Bone marrow (tissue), 2 donors: ENCODE measurements at regions not wholly inside any gene's neighbourhood (a gene's known extent, or its start where the extent isn't known, plus 50 kb on each side); places are given as distances from the start of the nearest gene placed in this dataset.

Experiments used
- DNase-seq, 2 donors: peaks; one replicate each; lab custom pipeline; 2025; lab: John Stamatoyannopoulos, UW

DNA sequence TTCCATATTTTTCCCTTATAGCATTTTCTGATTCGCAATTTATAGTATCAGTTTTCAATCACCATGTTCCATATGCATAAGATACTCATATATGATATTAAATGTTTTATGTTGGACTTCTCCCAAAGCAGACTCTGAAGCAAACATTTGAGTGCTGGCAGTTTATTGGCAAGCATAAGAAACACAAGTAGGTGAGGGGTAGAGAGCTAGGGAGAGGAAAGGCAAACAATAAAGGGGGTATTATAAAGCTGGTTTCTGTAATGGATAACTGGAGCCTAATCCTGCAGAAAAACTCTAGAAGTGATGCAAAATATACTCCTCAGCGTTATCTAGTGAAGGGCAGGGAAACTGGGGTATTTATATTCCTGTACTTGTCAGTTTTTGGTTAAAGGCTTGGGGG, 491.5 kb upstream of the TGFBR2 start:
- no peak for DNase-seq

GRCh38 chr3:30122359-30122758, 484.0 kb upstream of the TGFBR2 start:
- peak in 1 of 2 donors; percentile 47 for DNase-seq

DNA sequence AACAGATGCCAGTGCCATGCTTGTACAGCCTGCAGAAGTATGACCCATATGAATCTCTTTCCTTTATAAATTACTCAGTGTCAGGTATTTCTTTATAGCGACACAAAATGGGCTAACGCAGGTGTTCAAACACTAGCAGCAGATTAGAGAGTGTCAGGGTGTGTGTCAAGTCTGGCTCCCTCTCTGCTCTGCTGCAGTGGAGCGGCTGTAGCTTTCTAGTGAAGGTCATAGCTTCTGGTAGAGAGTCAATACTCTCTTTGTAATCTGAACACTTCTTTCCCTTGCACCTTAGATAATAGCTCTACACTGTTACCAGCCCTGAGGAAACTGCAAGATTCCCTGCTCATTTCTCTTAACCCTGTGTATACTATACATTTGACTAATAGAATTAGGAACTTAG, 483.2 kb upstream of the TGFBR2 start:
- no peak for DNase-seq

- DNase-seq: no peak
Measured at GRCh38 chr3:30123755-30124154, 482.6 kb upstream of the TGFBR2 start.

DNA sequence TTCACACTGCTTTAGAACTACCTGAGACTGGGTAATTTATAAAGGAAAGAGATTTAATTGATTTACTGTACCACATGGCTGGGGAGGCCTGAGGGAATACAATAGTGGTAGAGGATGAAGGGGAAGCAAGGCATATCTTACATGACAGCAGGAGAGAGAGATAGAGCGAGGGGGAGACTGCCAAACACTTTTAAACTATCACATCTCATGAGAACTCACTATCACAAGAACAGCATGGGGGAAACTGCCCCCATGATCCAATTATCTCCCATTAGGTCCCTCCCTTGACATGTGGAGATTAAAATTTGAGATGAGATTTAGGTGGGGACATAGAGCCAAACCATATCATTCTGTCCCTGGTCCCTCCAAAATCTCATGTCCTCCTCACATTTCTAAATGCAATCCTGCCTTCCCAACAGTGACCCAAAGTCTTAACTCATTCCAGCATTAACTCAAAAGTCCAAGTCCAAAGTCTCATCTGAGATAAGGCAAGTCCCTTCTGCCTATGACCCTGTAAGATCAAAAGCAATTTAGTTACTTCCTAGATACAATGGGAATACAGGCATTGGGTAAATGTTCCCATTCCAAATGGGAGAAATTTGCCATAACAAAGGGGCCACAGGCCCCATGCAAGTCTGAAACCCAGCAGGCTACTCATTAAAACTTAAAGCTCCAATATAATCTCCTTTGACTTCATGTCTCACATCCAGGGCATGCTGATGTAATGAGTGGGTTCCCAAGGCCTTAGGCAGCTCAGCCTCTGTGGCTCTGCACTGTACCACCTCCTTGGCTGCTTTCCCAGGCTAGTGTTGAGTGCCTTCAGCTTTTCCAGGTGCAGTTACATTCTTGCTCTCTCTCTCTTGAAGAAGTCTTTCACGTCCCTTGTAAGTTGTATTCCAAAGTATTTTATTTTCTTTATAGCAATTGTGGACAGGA, 481.7 kb upstream of the TGFBR2 start:
- DNase-seq: no peak

GRCh38 chr3:30129765-30130164, 476.6 kb upstream of the TGFBR2 start:
- no peak for DNase-seq

DNA sequence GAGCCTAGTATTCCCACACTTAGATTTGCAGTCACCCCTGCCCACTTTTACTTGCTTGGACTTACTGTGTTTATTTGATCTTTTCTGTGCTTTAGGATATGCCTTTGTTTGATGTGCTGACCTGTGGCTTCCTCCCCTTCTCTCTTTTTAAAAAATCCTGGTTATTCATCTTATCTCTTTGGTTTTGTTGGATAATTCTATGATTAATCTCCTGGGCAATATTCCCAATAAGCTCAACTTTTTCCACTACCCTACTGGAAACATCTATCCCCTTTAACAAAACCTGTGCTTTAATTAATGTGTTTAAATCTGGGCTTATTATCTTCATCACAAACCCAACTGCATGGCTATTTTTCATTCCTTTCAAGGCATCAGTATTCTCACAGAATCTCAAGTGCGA, 476.0 kb upstream of the TGFBR2 start:
- DNase-seq: no peak

DNA sequence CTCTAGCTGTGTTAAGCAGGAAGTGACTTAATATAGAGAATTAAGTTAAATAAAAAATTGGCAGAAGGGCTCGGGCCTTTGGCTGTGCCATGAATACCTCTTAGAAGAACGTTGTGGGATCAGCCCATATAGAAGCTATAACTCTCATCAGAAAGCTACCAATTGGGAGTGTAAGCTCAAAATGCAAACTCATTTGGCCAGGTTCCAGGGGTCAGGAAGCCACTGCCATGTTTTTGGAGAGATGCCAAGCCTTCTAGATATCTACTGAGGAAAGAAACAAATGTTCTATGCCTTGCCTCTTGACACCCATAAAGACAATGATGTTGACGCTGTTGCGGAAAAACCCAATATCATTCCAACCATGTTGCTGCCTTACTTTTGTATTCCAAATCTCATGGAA, 475.2 kb upstream of the TGFBR2 start:
- DNase-seq: no peak

GRCh38 chr3:30135190-30135589, 471.2 kb upstream of the TGFBR2 start:
- DNase-seq: no peak

GRCh38 chr3:30139283-30139682, 467.1 kb upstream of the TGFBR2 start:
- no peak for DNase-seq

DNA sequence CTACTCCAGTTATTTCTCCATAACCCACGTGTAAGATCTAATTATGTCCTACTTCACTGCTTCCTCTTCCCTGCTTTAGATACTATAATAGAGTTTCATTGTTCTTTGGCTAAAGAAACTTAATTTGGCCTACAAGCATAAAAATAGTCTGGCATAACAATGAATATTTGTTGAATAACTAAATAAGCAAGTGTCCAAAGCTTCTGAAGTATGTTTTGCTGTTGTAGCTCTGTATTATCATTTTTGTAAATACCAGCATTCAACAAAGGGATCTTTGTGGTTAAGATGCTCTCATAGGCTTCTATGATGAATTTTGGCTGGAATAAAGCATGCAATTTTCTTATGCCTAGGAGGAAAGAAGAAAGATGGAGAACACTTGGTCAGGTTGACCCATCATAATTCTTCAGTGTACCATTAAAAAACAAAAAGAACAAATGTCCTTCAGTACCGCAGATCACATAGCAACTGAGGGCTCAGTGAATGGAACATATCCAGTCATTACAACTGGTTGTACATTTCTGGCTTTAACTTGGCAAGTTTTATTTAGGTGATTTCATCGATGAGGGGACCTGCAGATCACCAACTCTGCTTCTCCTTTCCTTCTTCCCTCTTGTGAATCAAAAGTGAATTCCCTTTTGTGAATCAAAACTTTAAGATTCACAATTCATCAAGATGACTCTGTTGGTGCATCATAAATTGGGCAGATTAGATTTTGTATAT, 465.9 kb upstream of the TGFBR2 start:
- DNase-seq: no peak

GRCh38 chr3:30141178-30141581, 465.2 kb upstream of the TGFBR2 start:
- DNase-seq: no peak

- DNase-seq: no peak
Measured at GRCh38 chr3:30141927-30142326, 464.5 kb upstream of the TGFBR2 start.

GRCh38 chr3:30142946-30143345, 463.5 kb upstream of the TGFBR2 start:
- DNase-seq: no peak

GRCh38 chr3:30145281-30145680, 461.1 kb upstream of the TGFBR2 start:
- DNase-seq: no peak

- DNase-seq: no peak
Measured at GRCh38 chr3:30146978-30147377, 459.4 kb upstream of the TGFBR2 start.

DNA sequence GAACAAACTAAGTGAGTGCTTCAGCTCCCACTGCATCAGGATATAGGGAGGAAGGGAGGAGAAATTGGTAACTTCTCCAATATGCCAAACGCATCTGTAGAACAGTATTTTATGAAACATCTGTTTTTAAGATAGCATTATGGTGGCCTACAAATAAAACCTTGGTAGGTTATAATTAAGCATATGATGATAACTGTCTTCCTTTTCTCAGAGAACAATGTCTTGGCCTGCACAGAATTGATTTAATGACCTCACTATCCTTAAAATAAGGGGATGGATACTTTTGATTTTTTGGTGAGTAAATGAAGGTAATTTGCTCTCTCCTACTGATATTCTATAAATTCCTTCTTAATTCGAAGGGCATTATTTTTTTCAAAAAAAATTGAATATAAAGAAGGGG, 451.5 kb upstream of the TGFBR2 start:
- no peak for DNase-seq

GRCh38 chr3:30155755-30156154, 450.6 kb upstream of the TGFBR2 start:
- DNase-seq: no peak

DNA sequence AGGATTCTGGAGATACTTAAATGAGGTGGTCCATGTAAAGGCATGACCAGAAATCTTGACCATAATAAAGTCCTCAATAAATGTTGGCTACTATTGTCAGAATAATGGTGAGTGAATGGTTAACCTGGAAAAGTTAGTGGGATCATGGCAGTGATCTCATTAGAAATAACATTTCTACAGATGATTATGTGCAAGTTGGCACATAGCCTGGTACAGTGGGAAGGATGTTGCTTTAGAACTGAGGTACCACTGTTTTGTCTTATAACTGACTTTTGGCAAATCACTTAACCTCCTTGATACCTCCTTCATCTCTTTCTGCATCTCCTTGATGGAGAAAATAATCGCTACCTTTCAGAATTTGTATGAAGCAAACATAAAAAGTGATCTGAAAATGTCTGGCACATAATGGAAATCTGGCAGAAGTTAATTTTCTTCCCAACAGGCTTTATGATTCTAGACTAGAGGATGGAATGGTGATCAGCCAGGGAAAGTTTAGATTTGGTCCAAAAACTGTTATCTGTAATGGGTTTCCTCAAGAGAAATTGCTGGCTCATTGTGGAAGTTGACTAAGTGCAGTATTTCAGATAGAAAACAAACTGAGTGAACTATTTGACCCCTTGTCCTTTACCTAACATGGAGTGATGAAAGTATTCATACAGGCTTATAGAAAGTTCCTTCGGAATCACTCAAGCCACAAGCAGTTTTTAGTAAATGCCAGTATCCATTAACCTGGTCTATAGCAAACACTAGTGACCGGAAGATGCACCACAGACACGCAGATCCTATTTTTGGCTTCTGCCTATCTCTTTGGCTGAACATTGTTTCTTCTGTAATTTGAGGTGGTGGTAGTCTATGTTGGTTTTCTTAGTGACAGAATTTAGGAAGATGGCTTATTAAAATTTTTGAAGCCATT, 449.6 kb upstream of the TGFBR2 start:
- DNase-seq: no peak

GRCh38 chr3:30161375-30161774, 445.0 kb upstream of the TGFBR2 start:
- no peak for DNase-seq

DNA sequence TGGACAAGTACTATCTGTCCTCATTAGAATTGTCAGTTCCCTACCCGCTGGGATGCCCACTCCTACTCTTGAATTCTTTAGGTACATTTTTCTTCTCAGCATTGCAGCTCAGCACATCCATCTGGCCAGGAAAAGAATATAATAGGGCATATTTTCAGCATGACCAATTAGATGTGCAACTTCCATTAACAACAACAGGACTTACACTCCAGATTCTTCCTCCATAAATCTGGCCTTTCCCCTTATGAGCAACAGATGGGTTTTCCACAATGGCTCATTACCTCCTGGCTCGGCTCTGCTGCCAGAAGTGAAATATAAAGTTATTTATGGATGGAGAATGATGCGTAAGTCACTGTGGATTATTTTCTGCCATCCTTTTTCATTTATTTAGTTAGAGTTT, 443.8 kb upstream of the TGFBR2 start:
- DNase-seq: no peak

- DNase-seq: no peak
Measured at GRCh38 chr3:30166535-30166934, 439.9 kb upstream of the TGFBR2 start.
